ENCODE measurements at regions not wholly inside any gene's neighbourhood (a gene's known extent, or its start where the extent isn't known, plus 50 kb on each side); places are given as distances from the start of the nearest gene placed in this dataset.
"Not testable (repeated sequence)": the region's sequence is repeated elsewhere in the genome, so short reads cannot be mapped to it uniquely, and the experiment has no call there.

GRCh38 chr7:3117488-3118231 is 74.0 kb upstream of the CARD11 start:
- Mint-ChIP-seq H3K36me3 (ENCODE audit: low read depth) (peaks cover 5% of the 10 kb centered on the region), H3K4me3 (peak overlapping the region; percentile 92), H3K27me3 (no peaks in the 10 kb centered on the region), H3K27ac (peak overlapping the region; percentile 83), H3K4me1 (peaks cover 49% of the 10 kb centered on the region)
- DNase-seq = peak in 1 of 3 donors; percentile 17
- peak; percentile 72 for ATAC-seq
- no peaks in the 10 kb centered on the region for H3K9me3 ChIP-seq (ENCODE audit: control insufficient read depth, low read length, poor library complexity, severe bottlenecking)

- H3K36me3 Mint-ChIP-seq (ENCODE audit: low read depth); H3K4me3 Mint-ChIP-seq: not testable (repeated sequence)
These were observed 75.8 kb upstream of the CARD11 start for GRCh38 chr7:3119352-3119927.

GRCh38 chr7:3119963-3120362 is 76.3 kb upstream of the CARD11 start:
- H3K4me3 Mint-ChIP-seq = no peak overlapping the region
- no peak overlapping the region for H3K27ac Mint-ChIP-seq
- peaks cover 3% of the 10 kb centered on the region for H3K36me3 Mint-ChIP-seq (ENCODE audit: low read depth)
- no peaks in the 10 kb centered on the region for H3K9me3 ChIP-seq (ENCODE audit: control insufficient read depth, low read length, poor library complexity, severe bottlenecking)
- H3K27me3 Mint-ChIP-seq = no peaks in the 10 kb centered on the region
- no peak for ATAC-seq
- no peak for DNase-seq
- peaks cover 37% of the 10 kb centered on the region for H3K4me1 Mint-ChIP-seq

More at GRCh38 chr7:3119352-3119927, 75.8 kb upstream of the CARD11 start:
- ATAC-seq; DNase-seq; H3K27me3 Mint-ChIP-seq; H3K27ac Mint-ChIP-seq; H3K9me3 ChIP-seq (ENCODE audit: control insufficient read depth, low read length, poor library complexity, severe bottlenecking): not testable (repeated sequence)
- peaks cover 42% of the 10 kb centered on the region for H3K4me1 Mint-ChIP-seq

- no peaks in the 10 kb centered on the region for H3K9me3 ChIP-seq (ENCODE audit: control insufficient read depth, low read length, poor library complexity, severe bottlenecking)
- DNase-seq (no peak), ATAC-seq (peak; percentile 88)
- H3K36me3 Mint-ChIP-seq (ENCODE audit: low read depth) = peaks cover 3% of the 10 kb centered on the region
- peak overlapping the region; percentile 22 for H3K4me3 Mint-ChIP-seq
- peaks cover 32% of the 10 kb centered on the region for H3K4me1 Mint-ChIP-seq
- H3K27ac Mint-ChIP-seq = no peak overlapping the region
- H3K27me3 Mint-ChIP-seq = no peaks in the 10 kb centered on the region
These were observed 76.8 kb upstream of the CARD11 start for GRCh38 chr7:3120513-3120912.

- Mint-ChIP-seq H3K36me3 (ENCODE audit: low read depth) (no peaks in the 10 kb centered on the region), H3K27ac (no peak overlapping the region), H3K4me1 (no peaks in the 10 kb centered on the region), H3K4me3 (no peak overlapping the region), H3K27me3 (no peaks in the 10 kb centered on the region)
- no peaks in the 10 kb centered on the region for H3K9me3 ChIP-seq (ENCODE audit: control insufficient read depth, low read length, poor library complexity, severe bottlenecking)
- DNase-seq (no peak), ATAC-seq (no peak)
These were observed 85.3 kb upstream of the CARD11 start for GRCh38 chr7:3128857-3129490.

- no peaks in the 10 kb centered on the region for H3K9me3 ChIP-seq (ENCODE audit: control insufficient read depth, low read length, poor library complexity, severe bottlenecking)
- Mint-ChIP-seq H3K27me3 (no peaks in the 10 kb centered on the region), H3K36me3 (ENCODE audit: low read depth) (no peaks in the 10 kb centered on the region), H3K4me1 (peaks cover 7% of the 10 kb centered on the region), H3K27ac (no peak overlapping the region), H3K4me3 (no peak overlapping the region)
- ATAC-seq (no peak), DNase-seq (no peak)
These were observed 90.2 kb upstream of the CARD11 start for GRCh38 chr7:3133811-3134385.

- no peaks in the 10 kb centered on the region for H3K27me3 Mint-ChIP-seq
- H3K27ac Mint-ChIP-seq = no peak overlapping the region
- DNase-seq (no peak), ATAC-seq (no peak)
- peaks cover 7% of the 10 kb centered on the region for H3K4me1 Mint-ChIP-seq
- H3K4me3 Mint-ChIP-seq = no peak overlapping the region
- no peaks in the 10 kb centered on the region for H3K9me3 ChIP-seq (ENCODE audit: control insufficient read depth, low read length, poor library complexity, severe bottlenecking)
- no peaks in the 10 kb centered on the region for H3K36me3 Mint-ChIP-seq (ENCODE audit: low read depth)
These were observed 91.1 kb upstream of the CARD11 start for GRCh38 chr7:3134745-3135144.

- Mint-ChIP-seq H3K27me3 (no peaks in the 10 kb centered on the region), H3K4me3 (no peak overlapping the region), H3K27ac (no peak overlapping the region), H3K4me1 (peaks cover 7% of the 10 kb centered on the region), H3K36me3 (ENCODE audit: low read depth) (no peaks in the 10 kb centered on the region)
- no peak for ATAC-seq
- no peaks in the 10 kb centered on the region for H3K9me3 ChIP-seq (ENCODE audit: control insufficient read depth, low read length, poor library complexity, severe bottlenecking)
- DNase-seq = no peak
These were observed 92.0 kb upstream of the CARD11 start for GRCh38 chr7:3135626-3136025.

GRCh38 chr7:3138206-3138605 is 94.5 kb upstream of the CARD11 start:
- DNase-seq = no peak
- H3K4me1 Mint-ChIP-seq = peaks cover 7% of the 10 kb centered on the region
- H3K27ac Mint-ChIP-seq = no peak overlapping the region
- no peaks in the 10 kb centered on the region for H3K27me3 Mint-ChIP-seq
- H3K36me3 Mint-ChIP-seq (ENCODE audit: low read depth) = no peaks in the 10 kb centered on the region
- no peak overlapping the region for H3K4me3 Mint-ChIP-seq
- no peak for ATAC-seq
- H3K9me3 ChIP-seq (ENCODE audit: control insufficient read depth, low read length, poor library complexity, severe bottlenecking) = no peaks in the 10 kb centered on the region

- no peak overlapping the region for H3K4me3 Mint-ChIP-seq
- H3K9me3 ChIP-seq (ENCODE audit: control insufficient read depth, low read length, poor library complexity, severe bottlenecking) = no peaks in the 10 kb centered on the region
- DNase-seq (no peak), ATAC-seq (no peak)
- peaks cover 7% of the 10 kb centered on the region for H3K4me1 Mint-ChIP-seq
- no peak overlapping the region for H3K27ac Mint-ChIP-seq
- no peaks in the 10 kb centered on the region for H3K36me3 Mint-ChIP-seq (ENCODE audit: low read depth)
- H3K27me3 Mint-ChIP-seq = no peaks in the 10 kb centered on the region
These were observed 95.3 kb upstream of the CARD11 start for GRCh38 chr7:3138997-3139396.

- ATAC-seq = no peak
These were observed 97.2 kb upstream of the CARD11 start for GRCh38 chr7:3140834-3141233.

GRCh38 chr7:3141326-3141725 is 97.7 kb upstream of the CARD11 start:
- no peaks in the 10 kb centered on the region for H3K36me3 Mint-ChIP-seq (ENCODE audit: low read depth)
- H3K4me1 Mint-ChIP-seq = peaks cover 5% of the 10 kb centered on the region
- H3K9me3 ChIP-seq (ENCODE audit: control insufficient read depth, low read length, poor library complexity, severe bottlenecking) = no peaks in the 10 kb centered on the region
- DNase-seq = no peak
- peak overlapping the region; percentile 51 for H3K27ac Mint-ChIP-seq
- ATAC-seq = no peak
- peaks cover under 1% of the 10 kb centered on the region for H3K27me3 Mint-ChIP-seq
- no peak overlapping the region for H3K4me3 Mint-ChIP-seq

More at GRCh38 chr7:3140834-3141233, 97.2 kb upstream of the CARD11 start:
- peaks cover 7% of the 10 kb centered on the region for H3K4me1 Mint-ChIP-seq
- H3K9me3 ChIP-seq (ENCODE audit: control insufficient read depth, low read length, poor library complexity, severe bottlenecking) = no peaks in the 10 kb centered on the region
- no peak overlapping the region for H3K4me3 Mint-ChIP-seq
- no peaks in the 10 kb centered on the region for H3K36me3 Mint-ChIP-seq (ENCODE audit: low read depth)
- H3K27ac Mint-ChIP-seq = peak overlapping the region; percentile 51
- no peaks in the 10 kb centered on the region for H3K27me3 Mint-ChIP-seq
- DNase-seq = no peak

Data from T-helper 17 cell (primary cell).